PC-3 (cell line): ENCODE measurements at regions not wholly inside any gene's neighbourhood (a gene's known extent, or its start where the extent isn't known, plus 50 kb on each side); places are given as distances from the start of the nearest gene placed in this dataset.
A peak's percentile ranks its signal among the peaks of the same experiment; 100 is the strongest.

Experiments used
- ATAC-seq: fragments of 200-7000 bp; cut with Tn5 transposase; 2 replicates; pipeline ENCODE4 v1.9.1; 2020; ENCODE audit warnings: mild to moderate bottlenecking, moderate library complexity
- BruUV-seq: library from RNA; stranded (reverse); fragments of 400-500 nt; replicated peaks from 2 replicates; lab custom pipeline; 2021; lab: Mats Ljungman, UMichigan
- CTCF ChIA-PET: fragments of 300-600 bp; sonication (Branson Sonifier 250); formaldehyde crosslinking; loops from one replicate; lab custom pipeline; 2022; ENCODE audit warnings: antibody characterized with exemption; lab: Charles Lee
- POLR2A ChIA-PET: fragments of 300-600 bp; sonication (Branson Sonifier 250); formaldehyde crosslinking; loops from one replicate; lab custom pipeline; 2022; ENCODE audit warnings: antibody characterized with exemption; ENCODE audit not compliant: unreplicated experiment; lab: Charles Lee
- DNase-seq: peaks from one replicate; pipeline ENCODE4 v3.0.0-alpha.2; 2015
- H2AFZ ChIP-seq: fragments of 300-600 bp; sonication (generic); 2 replicates; pipeline ENCODE4 v1.6.0; 2016; ENCODE audit warnings: antibody characterized with exemption, low read length
- H3F3A ChIP-seq: fragments of 300-600 bp; sonication (generic); one replicate; pipeline ENCODE4 v1.6.0; 2017; ENCODE audit warnings: antibody characterized with exemption, low read length, control low read depth, mild to moderate bottlenecking; ENCODE audit not compliant: unreplicated experiment
- H3K27ac ChIP-seq: fragments of 300-600 bp; sonication (generic); 2 replicates; pipeline ENCODE4 v1.5.1; 2016; ENCODE audit warnings: mild to moderate bottlenecking, low read length
- H3K27me3 ChIP-seq: fragments of 300-600 bp; sonication (generic); 2 replicates; pipeline ENCODE4 v1.6.1; 2016; ENCODE audit warnings: low read length, mixed read lengths
- H3K36me3 ChIP-seq: fragments of 300-600 bp; sonication (generic); 2 replicates; pipeline ENCODE4 v1.6.1; 2016; ENCODE audit warnings: low read depth, mixed run types, low read length, mixed read lengths
- H3K4me1 ChIP-seq: fragments of 300-600 bp; sonication (generic); 2 replicates; pipeline ENCODE4 v1.5.1; 2016; ENCODE audit warnings: low read length; ENCODE audit not compliant: insufficient read depth
- H3K4me2 ChIP-seq: fragments of 300-600 bp; sonication (generic); 2 replicates; pipeline ENCODE4 v1.6.0; 2016; ENCODE audit warnings: low read length
- H3K4me3 ChIP-seq: fragments of 300-600 bp; sonication (generic); 2 replicates; pipeline ENCODE4 v1.5.1; 2016; ENCODE audit warnings: mild to moderate bottlenecking, low read length, mixed read lengths
- H3K79me2 ChIP-seq: fragments of 300-600 bp; sonication (generic); 2 replicates; pipeline ENCODE4 v1.6.1; 2017; ENCODE audit warnings: low read length, mixed read lengths
- H3K9ac ChIP-seq: fragments of 300-600 bp; sonication (generic); 2 replicates; pipeline ENCODE4 v1.6.0; 2016; ENCODE audit warnings: mild to moderate bottlenecking, low read length
- H3K9me2 ChIP-seq: fragments of 300-600 bp; sonication (generic); replicated peaks from 2 replicates; pipeline ENCODE4 v1.6.1; 2016; ENCODE audit warnings: mixed run types, low read length, mixed read lengths
- H3K9me3 ChIP-seq: fragments of 300-600 bp; sonication (generic); 2 replicates; pipeline ENCODE4 v1.6.1; 2016; ENCODE audit warnings: low read length, mixed read lengths
- H4K20me1 ChIP-seq: fragments of 300-600 bp; sonication (generic); 2 replicates; pipeline ENCODE4 v1.6.1; 2016; ENCODE audit warnings: low read length, mixed read lengths
- CTCF ChIP-seq: fragments of 300-600 bp; sonication (generic); conservative IDR thresholded peaks from 2 replicates; pipeline ENCODE4 v1.5.1; 2017; ENCODE audit warnings: antibody characterized with exemption, low read depth, mild to moderate bottlenecking, low read length
- EZH2 ChIP-seq: fragments of 300-600 bp; sonication (generic); IDR thresholded peaks from one replicate; pipeline ENCODE4 v1.6.1; 2017; ENCODE audit warnings: antibody characterized with exemption, mild to moderate bottlenecking, low read length; ENCODE audit not compliant: unreplicated experiment
- EZH2phosphoT487 ChIP-seq: fragments of 300-600 bp; sonication (generic); IDR thresholded peaks from 2 replicates; pipeline ENCODE4 v1.6.1; 2018; ENCODE audit warnings: mild to moderate bottlenecking, antibody characterized with exemption, low read length, borderline replicate concordance
- intact Hi-C: fragments of 100-400 bp; cut with micrococcal nuclease; formaldehyde crosslinking; loops from 2 replicates; pipeline ENCODE4 v1.9.0; 2023

- no peak for ATAC-seq
- POLR2A ChIA-PET: no interaction called here
- no peak overlapping the region for H3K27ac ChIP-seq
- BruUV-seq: no TSS peak
- intact Hi-C loops: no loop called here
- no peaks in the 10 kb centered on the region for H3K79me2 ChIP-seq
- H4K20me1 ChIP-seq: no peaks in the 10 kb centered on the region
- H3K27me3 ChIP-seq: no peaks in the 10 kb centered on the region
- no peak for TF ChIP-seq EZH2phosphoT487
- no peak for TF ChIP-seq EZH2
- TF ChIP-seq CTCF: no peak
- no peak for DNase-seq
- no peaks in the 10 kb centered on the region for H3K36me3 ChIP-seq
- CTCF ChIA-PET: no interaction called here
- no peak overlapping the region for H3K4me3 ChIP-seq
- H3K4me2 ChIP-seq: no peak overlapping the region
- no peaks in the 10 kb centered on the region for H3F3A ChIP-seq
- no peaks in the 10 kb centered on the region for H3K4me1 ChIP-seq
- H2AFZ ChIP-seq: no peak overlapping the region
- H3K9me2 ChIP-seq: no peaks in the 10 kb centered on the region
- no peaks in the 10 kb centered on the region for H3K9me3 ChIP-seq
- no peak overlapping the region for H3K9ac ChIP-seq
Observed at GRCh38 chr6:63478734-63479133, 93.5 kb upstream of the LOC128125822 start.

- Histone ChIP-seq H3K36me3 (no peaks in the 10 kb centered on the region), H3K4me2 (no peak overlapping the region), H3K27ac (no peak overlapping the region), H3K9me3 (no peaks in the 10 kb centered on the region), H3K27me3 (no peaks in the 10 kb centered on the region), H3K79me2 (no peaks in the 10 kb centered on the region), H3F3A (no peaks in the 10 kb centered on the region), H3K4me1 (no peaks in the 10 kb centered on the region), H2AFZ (no peak overlapping the region), H3K4me3 (no peak overlapping the region), H3K9me2 (no peaks in the 10 kb centered on the region), H4K20me1 (no peaks in the 10 kb centered on the region), H3K9ac (no peak overlapping the region)
- ChIA-PET CTCF (no interaction called here), POLR2A (interaction anchor here (0.6 kb wide), 1 partner anchor 328 kb away, joined by 10 read pairs; no protein-coding TSS in a partner anchor)
- no peak for DNase-seq
- intact Hi-C loops: no loop called here
- no peak for ATAC-seq
- TF ChIP-seq EZH2 (no peak), CTCF (no peak), EZH2phosphoT487 (no peak)
- BruUV-seq: no TSS peak
Observed at GRCh38 chr6:63486196-63486595, 86.1 kb upstream of the LOC128125822 start.

- H4K20me1 ChIP-seq: no peaks in the 10 kb centered on the region
- no peaks in the 10 kb centered on the region for H3K27me3 ChIP-seq
- H3K4me2 ChIP-seq: no peak overlapping the region
- no peak overlapping the region for H3K27ac ChIP-seq
- no peak overlapping the region for H3K9ac ChIP-seq
- H3K4me1 ChIP-seq: no peaks in the 10 kb centered on the region
- no peaks in the 10 kb centered on the region for H3K9me3 ChIP-seq
- no peaks in the 10 kb centered on the region for H3K36me3 ChIP-seq
- H3F3A ChIP-seq: no peaks in the 10 kb centered on the region
- DNase-seq (peak; percentile 70), ATAC-seq (peak; percentile 29; the same call in 1 of the 2 replicates)
- TF ChIP-seq EZH2phosphoT487: no peak
- no peak for TF ChIP-seq CTCF
- TF ChIP-seq EZH2: no peak
- no peak overlapping the region for H2AFZ ChIP-seq
- no TSS peak for BruUV-seq
- POLR2A ChIA-PET: no interaction called here
- H3K79me2 ChIP-seq: no peaks in the 10 kb centered on the region
- no peaks in the 10 kb centered on the region for H3K9me2 ChIP-seq
- CTCF ChIA-PET: no interaction called here
- intact Hi-C loops: no loop called here
- H3K4me3 ChIP-seq: no peak overlapping the region
Observed at GRCh38 chr6:63487103-63487813, 85.0 kb upstream of the LOC128125822 start.
